Karpas-422 (cell line): ENCODE measurements at regions not wholly inside any gene's neighbourhood (a gene's known extent, or its start where the extent isn't known, plus 50 kb on each side); places are given as distances from the start of the nearest gene placed in this dataset.

Experiments
- DNase-seq: peaks from one replicate; pipeline ENCODE4 v3.0.0-alpha.2; 2015
- H2AFZ ChIP-seq: fragments of 200-600 bp; sonication (generic); 2 replicates; pipeline ENCODE4 v1.6.1; 2014; ENCODE audit warnings: antibody characterized with exemption, low read length, mixed read lengths
- H3K27ac ChIP-seq: fragments of 200-600 bp; sonication (generic); 2 replicates; pipeline ENCODE4 v1.5.1; 2014; ENCODE audit warnings: mild to moderate bottlenecking, low read length, moderate library complexity
- H3K27me3 ChIP-seq: fragments of 200-600 bp; sonication (generic); 2 replicates; pipeline ENCODE4 v1.6.1; 2014; ENCODE audit warnings: low read length, mixed read lengths
- H3K36me3 ChIP-seq: fragments of 200-600 bp; sonication (generic); 2 replicates; pipeline ENCODE4 v1.6.1; 2014; ENCODE audit warnings: low read length, mixed read lengths; ENCODE audit not compliant: insufficient read depth
- H3K4me1 ChIP-seq: fragments of 200-600 bp; sonication (generic); 2 replicates; pipeline ENCODE4 v1.6.1; 2014; ENCODE audit warnings: mild to moderate bottlenecking, low read length, mixed read lengths
- H3K4me2 ChIP-seq: fragments of 200-600 bp; sonication (generic); 2 replicates; pipeline ENCODE4 v1.6.1; 2014; ENCODE audit warnings: low read length, low read depth, mild to moderate bottlenecking; ENCODE audit not compliant: poor library complexity, severe bottlenecking
- H3K4me3 ChIP-seq: fragments of 200-600 bp; sonication (generic); 2 replicates; pipeline ENCODE4 v1.5.1; 2014; ENCODE audit warnings: mild to moderate bottlenecking, antibody characterized with exemption, low read length, mixed read lengths
- H3K79me2 ChIP-seq: fragments of 200-600 bp; sonication (generic); 2 replicates; pipeline ENCODE4 v1.6.1; 2014; ENCODE audit warnings: mild to moderate bottlenecking, low read length, mixed read lengths
- H3K9ac ChIP-seq: fragments of 200-600 bp; sonication (generic); 2 replicates; pipeline ENCODE4 v1.6.0; 2014; ENCODE audit warnings: low read length
- H3K9me2 ChIP-seq: fragments of 200-600 bp; sonication (generic), shearing (Covaris generic); replicated peaks from 2 replicates; pipeline ENCODE4 v1.6.0; 2014; ENCODE audit warnings: mild to moderate bottlenecking, low read length, moderate library complexity; ENCODE audit not compliant: insufficient read depth
- H3K9me3 ChIP-seq: fragments of 300-700, 200-600 bp; sonication (generic); 2 replicates; pipeline ENCODE4 v1.6.1; 2014; ENCODE audit warnings: low read length, mixed read lengths
- H4K20me1 ChIP-seq: fragments of 200-600 bp; sonication (generic); 2 replicates; pipeline ENCODE4 v1.6.1; 2014; ENCODE audit warnings: mild to moderate bottlenecking, antibody characterized with exemption, low read length, low read depth; ENCODE audit not compliant: insufficient read depth

- H3K27ac ChIP-seq: no peak overlapping the region
- DNase-seq: no peak
- peaks cover 27% of the 10 kb centered on the region; the same call in 1 of the 2 replicates for H3K9me3 ChIP-seq
- no peak overlapping the region for H2AFZ ChIP-seq
- H3K4me2 ChIP-seq: no peak overlapping the region
- no peaks in the 10 kb centered on the region for H3K4me1 ChIP-seq
- H3K9me2 ChIP-seq: no peaks in the 10 kb centered on the region
- H3K27me3 ChIP-seq: no peaks in the 10 kb centered on the region
- H3K9ac ChIP-seq: no peak overlapping the region
- H3K79me2 ChIP-seq: no peaks in the 10 kb centered on the region
- no peaks in the 10 kb centered on the region for H4K20me1 ChIP-seq
- H3K4me3 ChIP-seq: no peak overlapping the region
- H3K36me3 ChIP-seq: no peaks in the 10 kb centered on the region
Observed at GRCh38 chr13:80671773-80672172, 330.8 kb upstream of the SPRY2 start.

DNA sequence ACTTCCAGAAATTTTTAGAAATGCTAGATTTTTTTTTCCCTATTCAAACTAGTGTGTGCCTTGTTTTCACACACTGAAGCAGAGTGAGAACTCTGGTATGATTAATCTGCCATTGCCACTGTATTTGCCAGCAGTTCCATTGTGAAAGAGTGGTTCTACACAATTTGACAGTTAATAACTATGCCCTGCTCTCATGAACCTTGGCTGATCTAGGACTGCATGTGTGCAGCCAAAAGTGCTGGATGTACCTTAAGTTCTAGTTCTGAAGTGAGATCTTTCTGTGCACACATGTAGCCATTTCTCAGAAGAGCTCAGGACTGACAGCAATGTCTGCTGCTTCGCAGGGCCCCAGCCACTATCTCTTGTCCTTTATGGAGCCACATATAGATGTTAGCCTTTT lies 328.2 kb upstream of the SPRY2 start:
- no peaks in the 10 kb centered on the region for H3K79me2 ChIP-seq
- no peak overlapping the region for H3K4me2 ChIP-seq
- no peak overlapping the region for H2AFZ ChIP-seq
- no peak overlapping the region for H3K4me3 ChIP-seq
- no peak overlapping the region for H3K9ac ChIP-seq
- H3K27ac ChIP-seq: no peak overlapping the region
- H3K9me3 ChIP-seq: peaks cover 40% of the 10 kb centered on the region
- no peaks in the 10 kb centered on the region for H3K4me1 ChIP-seq
- no peaks in the 10 kb centered on the region for H4K20me1 ChIP-seq
- no peaks in the 10 kb centered on the region for H3K27me3 ChIP-seq
- no peaks in the 10 kb centered on the region for H3K9me2 ChIP-seq
- no peak for DNase-seq
- no peaks in the 10 kb centered on the region for H3K36me3 ChIP-seq

- no peaks in the 10 kb centered on the region for H3K9me2 ChIP-seq
- H3K79me2 ChIP-seq: no peaks in the 10 kb centered on the region
- H4K20me1 ChIP-seq: no peaks in the 10 kb centered on the region
- H2AFZ ChIP-seq: no peak overlapping the region
- peaks cover 40% of the 10 kb centered on the region for H3K9me3 ChIP-seq
- DNase-seq: no peak
- H3K4me1 ChIP-seq: no peaks in the 10 kb centered on the region
- H3K4me2 ChIP-seq: no peak overlapping the region
- no peak overlapping the region for H3K4me3 ChIP-seq
- no peak overlapping the region for H3K27ac ChIP-seq
- no peak overlapping the region for H3K9ac ChIP-seq
- no peaks in the 10 kb centered on the region for H3K36me3 ChIP-seq
- H3K27me3 ChIP-seq: no peaks in the 10 kb centered on the region
Observed at GRCh38 chr13:80668452-80668851, 327.5 kb upstream of the SPRY2 start.

DNA sequence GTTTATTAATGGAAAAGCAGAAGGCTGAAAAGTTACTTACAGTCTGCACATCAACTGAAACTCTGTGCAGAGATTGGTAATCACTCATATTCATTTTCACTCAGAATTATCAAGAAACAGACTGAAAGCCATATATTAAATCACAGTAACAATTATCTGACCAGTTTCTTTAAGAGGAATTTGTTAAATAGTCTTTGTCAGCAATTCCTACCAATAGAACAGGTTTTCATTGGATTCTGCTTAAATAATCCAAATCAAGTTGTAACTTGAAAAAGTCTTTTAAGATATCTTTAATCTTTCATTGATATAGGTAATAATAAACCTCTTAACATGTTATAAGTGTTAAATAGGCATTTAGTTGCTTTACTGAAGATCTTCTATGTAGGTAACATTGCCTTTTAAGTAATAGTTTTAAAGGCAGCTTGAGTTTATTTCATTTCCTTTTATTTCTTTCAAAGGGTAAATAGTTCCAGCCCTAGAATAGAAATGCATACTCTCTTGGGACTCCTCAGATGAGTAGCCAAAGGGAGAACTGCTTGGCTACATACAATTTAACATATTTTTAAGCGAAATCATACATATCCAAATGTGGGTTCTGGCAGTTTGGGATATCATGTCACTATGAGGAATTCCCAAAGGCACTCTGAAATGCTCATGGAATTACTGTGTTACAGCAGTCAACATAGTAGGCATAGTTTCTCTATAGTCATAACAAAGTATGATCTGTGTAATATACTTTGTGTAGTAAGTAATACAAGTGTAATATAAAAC lies 326.0 kb upstream of the SPRY2 start:
- no peak overlapping the region for H3K4me3 ChIP-seq
- peaks cover 43% of the 10 kb centered on the region for H3K9me3 ChIP-seq
- no peaks in the 10 kb centered on the region for H3K4me1 ChIP-seq
- no peaks in the 10 kb centered on the region for H3K9me2 ChIP-seq
- no peak overlapping the region for H3K9ac ChIP-seq
- no peak overlapping the region for H2AFZ ChIP-seq
- H3K36me3 ChIP-seq: no peaks in the 10 kb centered on the region
- no peak overlapping the region for H3K27ac ChIP-seq
- DNase-seq: no peak
- no peak overlapping the region for H3K4me2 ChIP-seq
- H3K27me3 ChIP-seq: no peaks in the 10 kb centered on the region
- H4K20me1 ChIP-seq: no peaks in the 10 kb centered on the region
- H3K79me2 ChIP-seq: no peaks in the 10 kb centered on the region

- Histone ChIP-seq H3K36me3 (no peaks in the 10 kb centered on the region), H3K9ac (no peak overlapping the region), H3K27ac (no peak overlapping the region), H3K4me1 (no peaks in the 10 kb centered on the region), H3K4me2 (no peak overlapping the region), H3K4me3 (no peak overlapping the region), H2AFZ (no peak overlapping the region), H3K27me3 (no peaks in the 10 kb centered on the region), H4K20me1 (no peaks in the 10 kb centered on the region), H3K9me2 (no peaks in the 10 kb centered on the region), H3K79me2 (no peaks in the 10 kb centered on the region), H3K9me3 (peaks cover 40% of the 10 kb centered on the region)
- no peak for DNase-seq
Observed at GRCh38 chr13:80665792-80666333, 324.9 kb upstream of the SPRY2 start.

- no peak overlapping the region for H3K4me3 ChIP-seq
- H3K4me2 ChIP-seq: no peak overlapping the region
- H3K27me3 ChIP-seq: no peaks in the 10 kb centered on the region
- peaks cover 44% of the 10 kb centered on the region for H3K9me3 ChIP-seq
- no peak overlapping the region for H3K27ac ChIP-seq
- no peaks in the 10 kb centered on the region for H3K4me1 ChIP-seq
- H2AFZ ChIP-seq: no peak overlapping the region
- no peaks in the 10 kb centered on the region for H3K9me2 ChIP-seq
- H3K79me2 ChIP-seq: no peaks in the 10 kb centered on the region
- no peaks in the 10 kb centered on the region for H4K20me1 ChIP-seq
- no peak overlapping the region for H3K9ac ChIP-seq
- DNase-seq: no peak
- no peaks in the 10 kb centered on the region for H3K36me3 ChIP-seq
Observed at GRCh38 chr13:80664950-80665349, 324.0 kb upstream of the SPRY2 start.

DNA sequence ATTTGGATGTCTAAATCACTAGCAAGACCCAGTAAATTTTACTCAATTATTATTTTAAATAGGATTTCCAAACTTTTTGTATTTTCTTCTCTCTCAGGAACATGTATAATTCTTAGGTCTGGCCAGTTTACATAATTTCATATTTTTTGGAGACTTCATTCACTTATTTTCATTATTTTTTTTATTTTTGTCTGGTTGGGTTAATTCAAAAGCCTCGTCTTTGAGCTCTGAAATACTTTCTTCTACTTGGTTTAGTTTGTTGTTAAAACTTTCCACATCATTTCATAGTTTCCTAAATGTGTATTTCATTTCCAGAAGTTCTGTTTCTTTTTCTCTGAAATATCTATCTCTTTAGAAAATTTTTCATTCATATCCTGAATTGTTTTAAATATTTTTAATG lies 322.9 kb upstream of the SPRY2 start:
- H3K9ac ChIP-seq: no peak overlapping the region
- H4K20me1 ChIP-seq: no peaks in the 10 kb centered on the region
- H3K27me3 ChIP-seq: no peaks in the 10 kb centered on the region
- H3K36me3 ChIP-seq: no peaks in the 10 kb centered on the region
- H3K79me2 ChIP-seq: no peaks in the 10 kb centered on the region
- peaks cover 49% of the 10 kb centered on the region for H3K9me3 ChIP-seq
- no peak for DNase-seq
- H2AFZ ChIP-seq: no peak overlapping the region
- H3K27ac ChIP-seq: no peak overlapping the region
- H3K9me2 ChIP-seq: no peaks in the 10 kb centered on the region
- H3K4me2 ChIP-seq: no peak overlapping the region
- H3K4me1 ChIP-seq: no peaks in the 10 kb centered on the region
- no peak overlapping the region for H3K4me3 ChIP-seq

DNA sequence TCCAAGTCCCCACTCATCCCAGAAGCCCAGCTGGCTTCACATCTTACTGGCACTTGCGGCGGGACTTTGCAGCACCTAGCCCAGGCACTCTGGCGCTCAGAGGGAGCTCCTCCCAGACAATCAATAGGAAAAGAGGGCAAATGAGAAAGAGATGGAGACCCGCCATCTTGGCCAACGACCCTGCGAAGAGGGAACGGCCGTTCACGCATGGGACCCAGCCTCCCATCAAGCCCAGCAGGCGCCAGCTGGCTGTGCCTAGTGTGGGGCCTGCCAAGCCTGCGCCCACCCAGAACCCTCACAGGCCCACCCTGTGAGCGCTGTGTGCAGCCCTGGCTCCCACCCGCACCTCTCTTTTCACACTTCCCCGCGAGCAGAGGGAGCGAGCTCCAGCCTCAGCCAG lies 317.8 kb upstream of the SPRY2 start:
- no peaks in the 10 kb centered on the region for H3K36me3 ChIP-seq
- no peaks in the 10 kb centered on the region for H3K27me3 ChIP-seq
- H3K4me3 ChIP-seq: no peak overlapping the region
- no peaks in the 10 kb centered on the region for H3K79me2 ChIP-seq
- no peak for DNase-seq
- no peak overlapping the region for H3K4me2 ChIP-seq
- no peak overlapping the region for H2AFZ ChIP-seq
- H3K9me3 ChIP-seq: peaks cover 36% of the 10 kb centered on the region
- H3K4me1 ChIP-seq: no peaks in the 10 kb centered on the region
- no peak overlapping the region for H3K27ac ChIP-seq
- no peaks in the 10 kb centered on the region for H4K20me1 ChIP-seq
- no peaks in the 10 kb centered on the region for H3K9me2 ChIP-seq
- no peak overlapping the region for H3K9ac ChIP-seq
